GM21576 (cell line): ENCODE measurements at regions not wholly inside any gene's neighbourhood (a gene's known extent, or its start where the extent isn't known, plus 50 kb on each side); places are given as distances from the start of the nearest gene placed in this dataset.

ENCODE experiments used
- ATAC-seq: cut with Tn5 transposase; IDR thresholded peaks from one replicate; pipeline ENCODE4 v1.9.1; 2021; ENCODE audit warnings: mild to moderate bottlenecking, moderate library complexity; ENCODE audit not compliant: unreplicated experiment

DNA sequence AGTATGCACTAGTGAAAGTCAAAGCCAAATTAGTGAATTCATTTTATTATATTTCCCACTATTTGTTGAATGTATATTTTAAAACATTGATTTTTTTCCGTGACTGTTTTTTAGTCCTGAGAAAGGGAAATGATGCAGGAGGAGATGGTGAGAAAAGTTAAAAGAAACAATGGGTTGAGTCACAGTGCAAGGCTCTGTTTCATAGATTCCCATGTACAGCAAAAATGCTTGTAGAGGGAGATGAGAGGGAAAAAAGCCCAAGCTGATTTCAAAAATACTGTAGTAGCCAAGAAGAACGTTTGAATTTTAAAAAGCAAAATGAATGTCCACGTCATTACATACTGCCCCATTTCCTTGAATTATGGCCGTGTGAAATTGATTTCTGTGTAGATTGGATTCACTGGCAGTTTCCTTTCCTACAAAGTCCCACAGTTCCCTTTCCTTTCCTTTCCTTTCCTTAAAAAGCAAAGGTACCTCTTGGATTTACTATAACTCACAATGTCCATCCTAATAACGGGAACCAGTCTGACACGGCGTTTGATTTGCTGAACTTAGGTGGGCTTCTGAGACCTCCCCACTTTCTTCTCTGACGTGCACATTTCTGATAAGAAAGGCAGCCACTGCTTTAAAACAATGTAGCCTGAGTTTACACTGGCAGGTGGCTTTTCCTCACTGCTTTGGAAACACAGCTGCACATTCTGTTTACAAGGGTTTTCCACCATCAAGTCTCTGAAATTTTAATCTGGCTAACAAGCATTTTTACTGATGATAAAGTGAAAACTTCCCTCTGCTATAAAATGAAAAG, 63.7 kb downstream of the SPCS3 start:
- no peak for ATAC-seq

DNA sequence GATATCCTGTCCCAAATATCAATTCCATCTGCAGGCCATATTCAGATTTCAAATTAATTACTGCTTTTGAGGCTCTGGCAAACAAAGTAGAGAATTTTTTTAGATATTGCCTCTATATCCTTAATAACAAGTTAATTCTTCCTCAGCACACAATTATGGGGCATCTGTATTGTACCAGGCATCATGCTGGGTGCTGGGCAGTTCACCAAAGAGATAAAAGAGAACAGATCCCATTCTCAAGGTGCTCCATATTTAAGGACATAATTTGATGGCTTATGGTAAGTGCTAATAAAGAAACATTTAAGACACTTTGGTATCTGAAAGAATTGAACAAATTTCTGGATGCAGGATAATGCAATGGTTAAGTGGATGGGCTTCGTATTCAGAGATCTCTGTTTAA, 65.8 kb downstream of the SPCS3 start:
- ATAC-seq, result no peak

DNA sequence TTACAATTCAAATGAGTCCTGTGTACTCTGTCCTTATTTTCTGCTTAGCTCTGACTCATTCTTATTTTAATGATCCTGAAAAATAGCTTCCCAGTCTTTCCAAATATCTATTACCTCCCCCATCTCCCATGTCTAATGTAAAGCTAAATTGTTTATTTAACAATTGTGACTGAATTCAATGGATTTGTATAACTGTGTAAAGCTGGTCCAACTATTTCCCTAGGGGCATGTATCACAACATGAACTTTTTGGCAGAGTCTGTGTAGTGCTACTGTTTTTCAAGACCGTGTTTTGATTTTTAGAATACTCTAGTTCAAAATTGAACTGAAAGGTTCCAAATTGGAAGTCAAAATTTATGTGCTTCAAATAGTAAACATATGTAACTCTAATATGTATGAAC, 67.8 kb downstream of the SPCS3 start:
- ATAC-seq, result no peak

DNA sequence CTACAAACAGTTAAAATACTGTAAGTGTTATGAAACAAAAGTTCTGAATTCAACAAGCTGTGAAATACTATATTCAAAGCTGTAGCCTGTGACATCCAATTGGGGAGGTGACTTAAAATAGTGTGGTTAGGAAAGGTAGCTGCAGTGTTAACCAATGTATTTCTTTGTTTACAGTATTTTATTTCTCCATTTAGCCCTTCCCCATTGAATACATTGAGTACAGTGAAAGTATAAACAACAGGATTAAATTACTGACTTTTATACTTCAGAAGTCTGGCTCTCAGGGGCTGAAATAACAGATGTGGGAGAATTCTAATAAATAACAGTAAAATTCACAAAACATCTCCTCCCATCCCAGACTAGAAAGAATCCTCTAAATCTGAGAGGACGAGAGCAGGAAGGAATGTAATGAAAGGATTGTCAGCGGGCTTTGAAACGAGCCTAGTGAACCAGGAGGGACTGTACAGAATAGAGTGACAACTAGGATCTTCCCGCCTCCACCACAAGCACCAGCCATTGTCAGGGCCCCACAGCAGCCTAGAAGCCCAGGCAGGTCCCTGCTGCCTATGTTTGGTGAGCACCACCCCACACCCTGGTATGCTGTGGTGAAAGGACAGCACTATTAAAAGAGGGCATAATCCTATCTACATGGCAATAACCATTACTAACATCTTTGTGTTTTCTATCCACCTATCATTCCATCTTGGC, 73.7 kb downstream of the SPCS3 start:
- no peak for ATAC-seq

DNA sequence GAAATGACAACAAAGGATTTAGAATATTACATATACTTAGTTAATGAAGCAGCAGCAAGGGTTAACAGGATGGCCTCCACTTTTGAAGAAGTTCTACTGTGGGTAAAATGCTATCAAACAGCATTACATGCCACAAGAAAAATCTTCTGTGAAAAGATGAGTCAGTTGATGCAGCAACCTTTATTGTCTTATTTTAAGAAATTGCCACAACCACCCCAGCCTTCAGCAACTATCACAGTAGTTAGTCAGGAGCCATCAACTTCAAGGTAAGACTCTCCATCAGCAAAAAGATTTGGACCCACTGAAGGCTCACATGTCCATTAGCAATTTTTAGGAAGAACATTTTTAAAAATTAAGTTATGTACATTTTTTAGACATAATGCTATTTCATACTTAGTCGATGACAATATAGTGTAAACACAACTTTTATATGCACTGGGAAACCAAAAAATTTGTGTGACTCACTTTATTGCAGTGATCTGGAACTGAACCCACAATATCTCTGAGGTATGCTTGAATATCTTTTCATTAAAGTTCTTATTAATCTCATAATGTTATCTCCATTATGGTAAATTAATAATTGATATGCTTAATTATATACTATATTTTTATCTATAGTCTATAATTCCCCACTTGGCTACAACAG, 81.2 kb downstream of the SPCS3 start:
- no peak for ATAC-seq

DNA sequence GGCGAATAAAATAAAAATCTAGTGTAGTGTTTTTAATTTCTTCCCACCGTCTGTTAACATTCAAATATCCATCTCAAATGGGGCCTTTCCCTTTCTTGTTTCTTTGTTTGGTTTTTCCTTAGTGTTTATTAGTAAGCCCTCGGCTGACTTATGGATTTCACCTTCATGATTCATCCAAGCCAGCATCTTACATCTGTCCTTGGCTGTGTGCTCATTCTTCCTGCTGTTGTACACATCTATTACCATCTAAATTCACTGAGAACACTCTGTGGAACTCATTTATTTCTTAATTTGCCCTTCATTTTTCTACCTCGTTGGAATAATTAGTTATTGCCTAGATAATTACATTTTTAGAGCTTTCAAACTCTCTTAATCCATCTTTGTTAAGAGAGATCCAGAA, 84.9 kb downstream of the SPCS3 start:
- ATAC-seq, result no peak

DNA sequence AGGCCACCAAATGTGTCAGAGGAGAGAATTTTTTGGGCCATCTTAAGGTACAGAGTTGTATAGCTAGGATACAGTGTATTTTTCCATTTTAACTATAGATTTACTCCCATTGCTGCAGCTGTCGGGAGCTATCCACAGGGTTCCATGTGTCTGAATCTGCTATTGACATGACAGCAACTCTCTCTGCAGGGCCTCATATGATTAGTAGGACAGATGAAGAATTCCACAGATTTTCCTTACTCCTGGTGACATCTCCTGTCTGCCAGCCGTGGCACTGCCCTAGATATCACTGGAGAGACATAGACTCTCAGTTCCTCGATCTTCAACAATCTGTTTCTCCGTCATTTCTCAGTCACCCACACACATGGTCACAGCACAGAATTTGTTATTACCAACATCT, 86.5 kb downstream of the SPCS3 start:
- no peak for ATAC-seq

DNA sequence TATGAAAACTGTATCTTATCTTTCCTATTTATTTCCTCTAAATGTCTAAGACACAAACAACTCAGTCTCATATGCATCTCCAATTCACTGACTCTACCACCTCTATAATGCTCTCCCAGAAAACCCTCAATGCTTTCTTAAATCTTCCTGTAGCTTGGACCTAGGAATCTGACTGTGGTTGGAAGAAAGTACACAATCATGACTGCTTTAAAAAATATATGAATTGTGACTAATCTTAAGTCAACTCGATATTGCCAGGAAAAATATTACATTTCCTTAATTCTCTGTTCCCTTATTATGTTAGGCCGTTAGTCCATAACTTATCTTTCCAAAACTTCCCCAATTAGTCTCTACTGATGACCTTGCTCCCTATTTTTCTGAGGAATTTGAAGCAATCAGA, 87.0 kb downstream of the SPCS3 start:
- no peak for ATAC-seq

DNA sequence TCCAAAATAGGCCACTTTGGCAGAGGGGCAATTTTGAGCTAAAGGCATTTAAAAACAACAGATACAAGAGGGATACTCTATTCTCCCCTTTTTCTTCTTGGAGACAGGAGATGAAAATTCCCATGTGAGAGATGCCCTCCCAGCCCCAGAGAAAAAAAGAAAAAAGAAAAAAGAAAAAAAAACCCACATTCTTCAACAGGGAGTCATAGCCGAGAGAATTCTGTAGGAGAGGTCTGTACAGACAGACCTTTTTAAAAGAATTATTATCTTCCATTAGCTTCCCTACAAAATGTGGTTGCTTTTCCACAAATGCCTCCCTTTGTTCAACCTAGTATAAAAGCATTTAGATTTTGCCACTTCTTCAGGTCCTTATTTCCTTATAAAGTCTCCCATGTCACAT, 89.9 kb downstream of the SPCS3 start:
- no peak for ATAC-seq

DNA sequence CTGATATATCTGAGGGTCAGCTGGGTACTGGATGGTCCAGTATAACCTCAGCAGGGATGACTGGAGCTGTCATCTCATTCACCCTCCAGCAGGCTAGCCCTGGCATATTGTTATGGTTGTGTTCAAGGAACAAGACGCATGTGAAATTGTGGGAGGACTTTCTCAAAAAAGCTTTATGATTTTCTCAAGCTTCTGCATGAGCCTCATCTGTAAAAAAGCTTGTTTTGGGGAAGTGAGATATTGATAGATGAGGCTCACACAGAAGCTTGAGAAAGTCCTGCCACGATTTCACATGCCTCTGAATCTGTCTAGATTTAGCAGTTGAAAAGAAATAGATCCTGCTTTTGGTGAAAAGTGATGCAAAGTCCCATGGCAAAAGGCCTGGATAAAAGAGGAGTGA, 93.4 kb downstream of the SPCS3 start:
- ATAC-seq, result peak; percentile 76

DNA sequence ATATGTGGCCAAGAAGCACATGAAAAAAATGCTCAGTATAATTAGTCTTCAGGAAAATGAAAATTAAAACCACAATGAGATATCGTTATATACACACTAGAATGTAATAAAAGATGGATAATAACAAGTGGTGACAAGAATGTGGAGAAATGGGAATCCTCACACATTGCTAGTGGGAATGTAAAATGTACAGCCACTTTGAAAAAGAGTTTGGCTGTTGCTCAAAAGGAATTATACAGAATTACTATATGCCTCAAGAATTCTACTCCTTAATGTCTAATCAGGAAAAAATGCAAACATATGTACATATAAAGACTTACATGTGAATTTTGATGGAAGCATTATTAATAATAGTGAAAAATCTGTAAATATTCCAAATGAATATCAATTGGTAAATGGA, 102.2 kb downstream of the SPCS3 start:
- ATAC-seq, result no peak

DNA sequence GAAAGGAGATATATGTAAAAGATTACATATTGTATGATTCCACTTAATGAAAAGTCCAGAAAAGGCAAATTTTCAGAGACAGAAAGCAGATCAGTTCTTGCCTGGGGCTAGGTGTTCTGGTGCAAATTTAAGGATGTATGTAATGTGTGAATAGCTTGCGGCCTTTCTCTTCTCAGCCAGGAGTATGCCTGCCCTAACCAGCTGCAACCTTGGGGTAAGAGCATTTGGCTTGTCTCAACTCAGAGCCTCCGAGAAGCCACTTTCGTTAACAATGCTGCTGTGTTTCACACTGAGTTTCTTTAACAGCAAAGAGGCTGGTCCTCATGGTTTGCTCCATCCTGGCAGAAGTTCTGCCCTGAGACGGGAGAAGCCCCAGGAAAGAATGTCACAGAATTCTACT, 102.7 kb downstream of the SPCS3 start:
- no peak for ATAC-seq

DNA sequence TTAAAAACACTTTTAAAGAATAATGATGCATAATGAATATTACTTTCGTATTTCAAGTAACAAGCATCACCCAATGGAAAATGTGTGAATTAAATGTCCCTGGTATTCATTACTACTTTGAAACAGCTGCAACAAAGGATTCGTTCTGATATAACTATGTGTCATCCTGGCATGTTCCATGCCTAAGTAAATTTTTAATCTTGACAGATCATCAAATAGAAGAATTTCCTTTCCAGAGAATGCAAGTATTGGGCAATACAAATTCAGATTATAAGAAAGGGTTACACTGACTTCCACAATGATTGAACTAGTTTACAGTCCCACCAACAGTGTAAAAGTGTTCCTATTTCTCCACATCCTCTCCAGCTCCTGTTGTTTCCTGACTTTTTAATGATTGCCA, 105.3 kb downstream of the SPCS3 start:
- ATAC-seq, result no peak

DNA sequence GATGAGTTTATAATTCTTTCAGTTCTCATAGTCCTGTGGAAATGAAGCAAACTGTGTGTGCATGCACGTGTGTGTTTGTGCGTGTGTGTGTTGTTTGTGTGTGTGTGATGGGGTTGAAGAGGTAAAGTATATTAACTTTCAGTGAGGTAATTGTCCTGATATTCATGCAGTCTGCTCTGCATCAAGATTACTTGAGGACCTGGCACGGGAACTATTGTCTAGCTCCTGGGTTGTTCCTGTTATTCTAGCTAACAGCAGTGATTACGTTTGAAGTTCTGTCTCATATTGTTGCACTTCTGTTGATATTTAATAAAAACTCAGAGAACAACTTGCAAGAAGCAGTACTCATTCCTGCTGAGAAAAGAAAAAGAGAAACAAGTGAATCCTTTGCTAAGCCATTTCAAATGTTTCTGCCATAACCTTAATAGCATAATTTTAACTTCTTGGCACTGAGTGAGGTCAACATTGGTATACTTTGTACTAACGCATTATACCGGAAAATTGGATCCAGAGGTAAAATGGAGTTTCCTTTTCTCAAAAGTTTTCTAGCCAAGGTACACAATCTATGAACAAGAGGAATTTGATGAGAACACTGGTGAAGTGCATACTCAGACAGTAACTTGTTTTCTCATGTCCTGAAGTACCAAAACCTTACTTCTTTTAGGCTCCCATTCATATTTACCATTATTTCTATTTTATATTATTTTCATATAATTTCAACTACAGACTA, 113.2 kb downstream of the SPCS3 start:
- ATAC-seq, result no peak

DNA sequence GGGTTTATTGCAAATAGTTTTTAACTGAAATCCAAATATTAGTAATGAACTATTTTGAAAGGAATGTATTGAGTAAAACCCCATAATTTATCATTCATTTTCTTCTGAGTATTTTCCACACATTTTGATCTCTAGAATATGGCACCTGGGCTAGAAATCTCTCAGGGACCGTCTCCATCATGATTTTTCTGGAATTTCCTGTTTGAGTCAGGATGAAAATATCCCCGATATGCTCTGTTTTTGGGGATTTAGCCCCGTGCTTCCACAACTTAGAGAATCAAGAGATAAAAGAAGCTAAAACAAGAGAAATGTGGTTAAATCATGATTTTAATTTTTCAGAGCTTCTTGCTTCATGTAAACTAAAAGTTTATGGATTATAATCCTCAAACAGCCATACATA, 114.2 kb downstream of the SPCS3 start:
- no peak for ATAC-seq

DNA sequence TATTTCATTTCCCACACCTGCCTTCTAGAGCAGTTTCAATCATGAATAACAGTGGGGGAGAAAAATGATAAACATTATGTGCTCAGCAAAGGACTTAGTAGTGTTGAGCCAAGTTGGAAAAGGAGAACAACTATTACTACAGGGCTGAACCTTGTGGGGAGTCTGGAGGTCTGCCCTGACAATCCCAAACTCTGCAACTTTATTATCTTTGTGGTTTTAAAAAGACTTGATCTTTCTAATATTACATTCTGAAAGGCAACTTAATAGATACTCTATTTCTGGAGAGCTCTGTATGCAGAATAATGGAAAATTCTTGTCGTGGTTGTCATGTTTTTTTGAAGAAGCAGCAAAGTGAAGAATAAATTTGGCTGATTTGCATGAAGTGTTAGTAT, 116.1 kb downstream of the SPCS3 start:
- no peak for ATAC-seq

DNA sequence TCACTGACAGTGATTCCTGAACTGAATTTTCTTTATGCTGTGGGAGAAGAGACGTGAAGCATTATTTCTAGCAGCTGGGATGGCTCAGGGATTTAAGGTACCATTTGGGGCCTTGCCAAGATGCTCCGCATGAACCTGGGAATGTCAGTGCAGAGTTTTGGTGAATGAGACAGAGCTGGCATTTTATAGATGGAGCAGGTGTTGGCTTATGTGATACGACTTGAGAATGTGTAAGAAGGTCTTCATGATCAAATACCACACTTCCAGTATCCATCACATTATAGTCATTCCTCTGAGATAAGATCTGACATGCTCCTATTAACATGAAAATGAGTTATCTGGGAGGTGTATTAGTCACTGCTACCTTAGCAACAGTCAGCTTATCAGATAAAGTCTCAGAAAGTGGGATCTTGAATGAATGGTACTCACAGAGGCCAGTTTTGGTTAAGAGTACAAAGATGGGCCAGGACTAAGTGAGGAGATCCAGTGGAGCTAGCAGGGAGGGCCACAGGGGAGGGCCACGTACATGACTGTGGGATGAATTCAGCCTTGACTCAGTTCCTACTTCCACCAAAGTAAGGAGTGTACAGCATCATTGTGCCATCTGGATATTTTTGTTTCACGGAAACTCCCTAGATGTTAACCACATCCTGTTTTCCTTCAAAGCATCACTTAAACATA, 116.7 kb downstream of the SPCS3 start:
- no peak for ATAC-seq

DNA sequence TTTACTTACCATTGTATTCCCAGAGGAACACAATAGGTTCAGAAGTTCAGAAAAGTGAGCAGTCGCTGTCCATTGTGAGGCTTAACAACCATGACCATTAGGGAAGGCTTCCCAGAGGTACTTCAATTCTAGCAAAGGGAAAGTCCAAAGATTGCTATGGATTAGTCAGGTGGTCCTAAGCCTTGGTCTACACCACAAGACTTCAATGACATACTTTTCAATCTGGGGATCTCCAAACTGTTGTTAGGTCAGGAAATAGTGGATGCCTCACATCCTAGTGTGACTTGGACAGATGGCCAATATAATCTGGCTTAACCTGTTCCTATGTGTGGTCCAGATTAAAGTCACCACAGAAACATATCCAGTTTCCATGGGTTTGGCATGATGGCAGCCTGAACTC, 118.0 kb downstream of the SPCS3 start:
- ATAC-seq, result no peak

DNA sequence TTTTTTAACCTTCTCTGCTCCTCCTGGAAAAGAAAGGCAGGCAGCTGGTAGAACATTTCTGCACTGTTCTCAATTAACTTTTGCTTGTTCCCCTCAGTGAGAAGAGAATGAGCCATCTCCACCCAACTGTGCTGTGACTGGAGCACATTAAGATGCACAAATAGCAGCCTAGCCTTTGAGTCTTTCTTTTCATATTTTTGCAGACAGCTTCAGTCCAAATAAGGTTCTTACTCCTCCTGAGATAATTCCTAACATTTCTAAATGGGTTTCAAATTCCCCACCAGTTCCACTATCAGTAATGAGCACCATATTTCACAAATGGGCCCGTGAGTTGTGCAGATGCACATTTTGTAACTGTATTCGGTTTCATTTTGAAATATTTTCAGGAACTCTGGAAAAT, 118.6 kb downstream of the SPCS3 start:
- no peak for ATAC-seq

DNA sequence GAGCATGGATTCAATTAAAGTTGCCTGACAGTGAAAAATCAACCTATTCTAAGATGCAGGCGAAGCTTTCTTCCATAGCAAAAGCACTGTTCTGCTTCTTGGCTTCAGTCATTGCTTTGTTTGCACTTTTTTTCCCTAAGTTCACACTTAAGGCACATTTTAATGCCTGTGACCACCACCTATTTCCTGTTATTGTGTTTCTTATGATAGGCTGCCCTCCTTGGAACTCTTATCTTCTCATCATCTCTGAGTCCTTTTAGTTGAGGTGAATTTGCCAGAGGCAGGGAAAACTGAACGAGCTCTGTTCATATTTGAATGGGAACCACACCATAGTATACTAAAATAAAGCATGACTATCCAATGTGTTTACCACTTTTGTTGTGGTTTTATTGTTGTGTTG, 119.8 kb downstream of the SPCS3 start:
- ATAC-seq, result no peak

DNA sequence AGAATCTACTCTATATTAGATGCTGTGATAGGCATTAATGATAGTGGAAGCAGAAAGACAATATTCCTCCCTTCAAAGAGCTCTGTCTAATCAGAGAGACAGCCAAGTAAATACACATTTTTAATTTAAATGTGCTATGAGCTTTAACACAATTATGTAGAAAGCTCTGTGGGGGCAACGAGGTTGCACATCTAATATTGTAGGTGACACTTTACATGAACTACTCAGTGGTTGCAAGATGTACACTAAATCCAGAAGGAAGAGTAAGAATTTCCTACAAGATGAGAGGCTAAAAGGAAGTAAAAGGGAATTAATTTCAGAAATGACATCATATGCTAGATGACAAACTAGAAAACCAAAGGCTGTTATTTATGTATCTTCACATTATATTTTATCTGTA, 120.9 kb downstream of the SPCS3 start:
- no peak for ATAC-seq
